GM12891 (cell line): ENCODE measurements at regions not wholly inside any gene's neighbourhood (a gene's known extent, or its start where the extent isn't known, plus 50 kb on each side); places are given as distances from the start of the nearest gene placed in this dataset.

ENCODE experiments used
- DNase-seq: peaks from one replicate; pipeline ENCODE4 v3.0.0; 2011; ENCODE audit warnings: low spot score; ENCODE audit not compliant: insufficient read length
- FAIRE-seq: peaks from 2 replicates; lab custom pipeline; 2011; peaks lifted over from hg19 to GRCh38; lab: Jason Lieb, UNC
- PAX5 ChIP-seq: IDR thresholded peaks from 2 replicates; pipeline ENCODE4 v1.6.1; 2011; ENCODE audit warnings: low read length, moderate library complexity, mild to moderate bottlenecking; ENCODE audit not compliant: insufficient read depth, severe bottlenecking
- POLR2A ChIP-seq: IDR thresholded peaks from 2 replicates; pipeline ENCODE4 v1.6.1; 2011; ENCODE audit warnings: low read depth, low read length, control low read depth
- POLR2AphosphoS5 ChIP-seq: IDR thresholded peaks from 2 replicates; pipeline ENCODE4 v1.6.1; 2011; ENCODE audit warnings: low read depth, low read length, control low read depth
- POU2F2 ChIP-seq: IDR thresholded peaks from 2 replicates; pipeline ENCODE4 v1.6.1; 2011; ENCODE audit warnings: low read depth, mild to moderate bottlenecking, control low read depth, low read length, moderate library complexity
- SPI1 ChIP-seq: IDR thresholded peaks from 2 replicates; pipeline ENCODE4 v1.6.1; 2011; ENCODE audit warnings: low read depth, low read length, control low read depth
- TAF1 ChIP-seq: IDR thresholded peaks from 2 replicates; pipeline ENCODE4 v1.6.1; 2011; ENCODE audit warnings: low read depth, low read length, control low read depth

GRCh38 chr16:54846766-54847165 is 83.9 kb upstream of the IRX5 start:
- TF ChIP-seq POU2F2 (no peak), PAX5 (no peak), POLR2A (no peak), POLR2AphosphoS5 (no peak), TAF1 (no peak), SPI1 (no peak)
- DNase-seq (no peak), FAIRE-seq (no peak)

- FAIRE-seq (no peak), DNase-seq (no peak)
- TF ChIP-seq POLR2A (no peak), POLR2AphosphoS5 (no peak), SPI1 (no peak), POU2F2 (no peak), PAX5 (no peak), TAF1 (no peak)
These were observed 87.3 kb upstream of the IRX5 start for GRCh38 chr16:54843424-54843750.

- no peak for TF ChIP-seq SPI1
- no peak for TF ChIP-seq PAX5
- no peak for TF ChIP-seq POU2F2
- no peak for TF ChIP-seq POLR2A
- TF ChIP-seq TAF1: no peak
- TF ChIP-seq POLR2AphosphoS5: no peak
- DNase-seq (no peak), FAIRE-seq (no peak)
These were observed 87.8 kb upstream of the IRX5 start for GRCh38 chr16:54842743-54843423.

- FAIRE-seq (no peak), DNase-seq (no peak)
- TF ChIP-seq POU2F2 (no peak), TAF1 (no peak), POLR2A (no peak), SPI1 (no peak), PAX5 (no peak), POLR2AphosphoS5 (no peak)
These were observed 101.0 kb upstream of the IRX5 start for GRCh38 chr16:54829691-54830090.

- DNase-seq (no peak), FAIRE-seq (no peak)
- TF ChIP-seq POLR2AphosphoS5 (no peak), SPI1 (no peak), TAF1 (no peak), POU2F2 (no peak), POLR2A (no peak), PAX5 (no peak)
These were observed 107.8 kb upstream of the IRX5 start for GRCh38 chr16:54822892-54823291.

- FAIRE-seq (no peak), DNase-seq (no peak)
- no peak for TF ChIP-seq POLR2A
- TF ChIP-seq PAX5: no peak
- no peak for TF ChIP-seq SPI1
- TF ChIP-seq POU2F2: no peak
- TF ChIP-seq TAF1: no peak
- TF ChIP-seq POLR2AphosphoS5: no peak
These were observed 108.2 kb upstream of the IRX5 start for GRCh38 chr16:54822492-54822891.

GRCh38 chr16:54821731-54822130 is 108.9 kb upstream of the IRX5 start:
- FAIRE-seq (no peak), DNase-seq (no peak)
- TF ChIP-seq TAF1 (no peak), PAX5 (no peak), POLR2AphosphoS5 (no peak), SPI1 (no peak), POLR2A (no peak), POU2F2 (no peak)

GRCh38 chr16:54817940-54818574 is 112.6 kb upstream of the IRX5 start:
- FAIRE-seq (no peak), DNase-seq (no peak)
- TF ChIP-seq POLR2AphosphoS5: no peak
- TF ChIP-seq PAX5: no peak
- TF ChIP-seq POU2F2: no peak
- TF ChIP-seq POLR2A: no peak
- no peak for TF ChIP-seq TAF1
- no peak for TF ChIP-seq SPI1

- DNase-seq (no peak), FAIRE-seq (no peak)
- TF ChIP-seq PAX5 (no peak), TAF1 (no peak), SPI1 (no peak), POLR2A (no peak), POLR2AphosphoS5 (no peak), POU2F2 (no peak)
These were observed 113.2 kb upstream of the IRX5 start for GRCh38 chr16:54817432-54817831.
